ENCODE measurements at regions not wholly inside any gene's neighbourhood (a gene's known extent, or its start where the extent isn't known, plus 50 kb on each side); places are given as distances from the start of the nearest gene placed in this dataset.

DNA sequence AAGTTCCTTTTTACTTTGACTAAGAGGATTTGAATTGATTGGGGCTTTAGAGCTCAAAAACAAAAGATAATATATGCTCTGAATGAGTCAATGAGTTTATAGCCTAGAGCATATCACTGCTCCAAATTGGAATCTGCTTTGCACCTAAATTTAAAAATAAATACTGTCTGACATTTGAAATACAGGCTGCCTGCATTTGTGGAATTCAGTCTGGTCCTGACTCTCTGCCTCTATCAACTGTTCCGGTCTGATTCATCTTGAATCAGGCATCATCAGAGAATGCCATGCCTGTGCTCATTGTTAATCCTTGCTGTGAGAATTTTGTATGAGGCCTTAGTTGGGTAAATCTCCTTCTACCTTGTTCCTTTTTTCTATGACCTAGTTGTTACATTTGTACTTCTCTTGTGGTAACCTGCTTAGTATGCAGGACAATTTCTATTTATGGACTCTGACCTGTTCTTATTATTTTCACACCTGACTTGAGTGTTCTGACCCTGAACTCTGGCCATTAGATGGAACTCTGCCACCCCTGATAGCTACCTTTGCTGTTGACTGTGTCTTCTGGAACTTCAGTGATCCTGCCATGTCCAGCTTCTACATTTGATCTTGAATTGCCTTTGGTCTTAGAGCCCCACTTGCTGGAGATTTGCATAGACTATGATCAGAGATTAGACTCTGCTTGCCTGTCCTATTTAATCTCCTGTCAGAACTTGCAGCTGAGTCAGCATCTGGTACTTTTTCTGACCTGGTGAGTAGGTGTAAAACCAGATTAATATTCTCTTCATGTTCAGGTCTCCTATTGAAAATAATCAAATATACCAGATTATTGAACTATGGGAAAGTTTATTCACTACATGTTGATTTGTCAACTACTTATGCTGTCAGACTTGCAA, 442.7 kb upstream of the HS3ST5 start:
- TF ChIP-seq EZH2 (IDR thresholded peaks at IDR 0.05) (no peak), EZH2phosphoT487 (IDR thresholded peaks at IDR 0.05) (no peak)
- TF ChIP-seq, protein P1, sequence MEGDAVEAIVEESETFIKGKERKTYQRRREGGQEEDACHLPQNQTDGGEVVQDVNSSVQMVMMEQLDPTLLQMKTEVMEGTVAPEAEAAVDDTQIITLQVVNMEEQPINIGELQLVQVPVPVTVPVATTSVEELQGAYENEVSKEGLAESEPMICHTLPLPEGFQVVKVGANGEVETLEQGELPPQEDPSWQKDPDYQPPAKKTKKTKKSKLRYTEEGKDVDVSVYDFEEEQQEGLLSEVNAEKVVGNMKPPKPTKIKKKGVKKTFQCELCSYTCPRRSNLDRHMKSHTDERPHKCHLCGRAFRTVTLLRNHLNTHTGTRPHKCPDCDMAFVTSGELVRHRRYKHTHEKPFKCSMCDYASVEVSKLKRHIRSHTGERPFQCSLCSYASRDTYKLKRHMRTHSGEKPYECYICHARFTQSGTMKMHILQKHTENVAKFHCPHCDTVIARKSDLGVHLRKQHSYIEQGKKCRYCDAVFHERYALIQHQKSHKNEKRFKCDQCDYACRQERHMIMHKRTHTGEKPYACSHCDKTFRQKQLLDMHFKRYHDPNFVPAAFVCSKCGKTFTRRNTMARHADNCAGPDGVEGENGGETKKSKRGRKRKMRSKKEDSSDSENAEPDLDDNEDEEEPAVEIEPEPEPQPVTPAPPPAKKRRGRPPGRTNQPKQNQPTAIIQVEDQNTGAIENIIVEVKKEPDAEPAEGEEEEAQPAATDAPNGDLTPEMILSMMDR (IDR thresholded peaks at IDR 0.05) = no peak

All from neural progenitor cell (in vitro differentiated cells).